Right kidney (tissue), 1 donor: ENCODE measurements at regions not wholly inside any gene's neighbourhood (a gene's known extent, or its start where the extent isn't known, plus 50 kb on each side); places are given as distances from the start of the nearest gene placed in this dataset.

Source experiments
- DNase-seq: peaks from one replicate; pipeline ENCODE4 v3.0.0-alpha.2; 2016

DNA sequence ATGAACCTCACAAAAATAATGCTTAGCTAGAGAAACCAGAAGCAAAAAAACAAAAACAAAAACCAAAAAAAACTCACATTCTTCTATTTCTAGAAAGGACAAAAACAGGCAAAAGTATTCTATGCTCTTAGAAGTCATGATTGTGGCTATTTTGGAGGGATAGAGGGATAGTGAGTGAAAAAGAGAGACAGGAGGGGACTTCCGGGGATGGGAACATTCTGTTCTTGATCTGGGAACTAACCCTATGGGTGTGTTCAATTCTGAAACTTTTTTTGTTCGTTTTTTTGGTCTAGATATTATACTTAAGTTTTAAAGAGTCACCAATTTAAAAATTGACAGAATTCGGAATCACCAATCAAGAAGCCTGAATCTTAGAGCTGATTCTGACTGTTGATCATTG is 120.0 kb upstream of the TPM1 start:
- DNase-seq: no peak

DNA sequence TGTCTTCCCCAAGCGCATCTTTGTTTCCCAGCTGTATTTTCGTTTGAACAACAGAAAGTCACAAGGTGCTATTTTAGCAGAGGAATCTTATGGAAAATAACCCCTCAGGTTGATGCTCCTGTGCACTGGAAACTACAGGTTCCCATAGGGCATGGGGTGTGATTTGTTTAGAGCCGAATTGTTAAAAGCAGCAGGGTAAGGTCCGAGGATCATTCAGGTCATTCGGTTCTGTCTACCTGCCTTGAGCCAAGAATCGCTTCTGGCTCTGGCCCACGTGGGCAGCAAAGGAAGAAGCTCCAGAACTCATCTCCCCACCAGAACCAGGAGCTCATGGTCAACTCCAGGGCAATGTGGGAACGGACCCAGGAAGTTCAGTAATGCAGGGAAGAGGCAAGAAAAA is 116.7 kb upstream of the TPM1 start:
- no peak for DNase-seq

DNA sequence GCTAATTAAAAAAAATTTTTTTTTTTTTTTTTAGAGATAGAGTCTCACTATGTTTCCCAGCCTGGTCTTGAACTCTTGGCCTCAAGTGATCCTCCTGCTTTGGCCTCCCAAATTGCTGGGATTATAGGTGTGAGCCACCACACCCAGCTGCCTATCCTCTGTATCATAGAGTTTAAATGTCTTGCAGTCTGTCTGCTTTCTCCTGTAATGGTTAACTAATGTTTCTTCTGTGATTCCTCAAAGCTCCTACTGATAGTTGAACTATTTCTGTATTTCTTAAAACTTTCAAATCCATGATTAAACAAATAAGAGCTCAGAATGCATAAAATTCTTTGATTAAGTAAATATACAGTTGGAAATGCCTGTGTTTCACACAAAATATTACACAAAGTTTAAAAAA is 115.4 kb upstream of the TPM1 start:
- DNase-seq: no peak

DNA sequence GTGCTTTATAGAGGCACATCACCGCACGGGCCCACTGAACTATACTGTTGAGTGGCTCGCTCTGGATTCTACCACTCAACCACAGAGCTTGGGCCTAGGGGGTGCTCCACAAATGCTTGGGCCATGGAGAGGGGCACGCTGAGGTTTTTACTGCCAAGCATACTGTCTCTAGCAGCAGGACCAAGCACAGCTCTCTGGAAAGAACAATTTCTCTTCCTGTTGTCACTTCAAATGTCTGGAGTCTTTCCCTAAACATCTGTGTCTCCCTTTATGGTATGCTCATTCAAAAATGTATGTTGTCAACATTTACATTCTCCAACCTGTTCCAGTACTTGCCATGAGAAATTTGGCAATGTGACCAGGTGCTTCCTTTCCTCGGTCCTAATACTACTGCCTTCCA is 114.7 kb upstream of the TPM1 start:
- DNase-seq: no peak

DNA sequence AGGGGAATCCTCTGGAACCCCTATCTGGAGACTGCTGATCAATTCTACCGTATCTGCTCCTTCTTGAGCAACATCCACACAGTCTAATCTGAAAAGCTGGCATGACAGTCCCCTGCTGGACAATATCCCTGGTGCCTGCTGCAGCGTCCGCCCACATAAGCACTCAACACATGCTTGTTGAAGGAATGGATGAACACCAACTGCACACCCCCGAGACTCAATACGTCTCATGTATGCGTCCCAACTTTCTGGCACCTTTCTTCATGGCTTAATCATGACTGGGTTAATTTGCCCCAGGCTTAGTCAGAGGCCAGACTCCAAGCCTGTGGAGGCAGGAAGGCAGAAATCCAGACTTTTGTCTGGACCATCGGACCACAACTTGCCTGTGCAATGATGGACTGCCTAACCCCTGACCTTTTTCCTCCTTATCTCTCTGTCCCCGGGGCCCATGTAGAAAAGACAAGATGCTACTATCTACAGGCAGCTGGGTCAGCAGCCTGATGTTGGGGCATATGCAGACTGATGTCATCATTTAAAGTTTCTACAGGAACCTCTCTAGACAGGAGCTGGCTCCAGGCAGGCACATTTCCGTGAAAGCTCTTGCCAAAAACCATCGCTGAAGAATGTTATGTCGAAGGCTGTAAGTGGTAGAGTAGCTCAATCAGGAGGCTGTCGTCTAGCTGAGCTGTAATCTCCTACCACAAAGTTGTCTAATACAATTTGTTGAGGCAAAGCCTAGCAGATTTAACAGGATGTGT is 114.1 kb upstream of the TPM1 start:
- no peak for DNase-seq

DNA sequence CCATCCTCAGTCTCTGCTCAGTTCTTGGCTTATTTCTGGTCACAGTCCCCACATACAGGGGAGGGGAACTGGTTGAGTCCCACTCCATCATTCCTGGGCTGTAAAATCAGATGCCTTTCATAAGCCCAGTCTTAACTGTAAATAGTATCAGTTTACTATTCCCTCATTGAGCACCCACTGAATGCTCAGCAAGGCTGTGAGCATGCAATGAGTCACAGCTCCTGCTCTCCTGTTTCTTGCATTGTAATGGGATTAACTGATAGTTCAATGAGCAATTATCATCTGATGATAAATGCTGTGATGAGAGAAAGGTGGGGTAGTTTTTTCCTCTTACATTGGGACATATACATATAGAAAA is 113.6 kb upstream of the TPM1 start:
- DNase-seq: no peak

DNA sequence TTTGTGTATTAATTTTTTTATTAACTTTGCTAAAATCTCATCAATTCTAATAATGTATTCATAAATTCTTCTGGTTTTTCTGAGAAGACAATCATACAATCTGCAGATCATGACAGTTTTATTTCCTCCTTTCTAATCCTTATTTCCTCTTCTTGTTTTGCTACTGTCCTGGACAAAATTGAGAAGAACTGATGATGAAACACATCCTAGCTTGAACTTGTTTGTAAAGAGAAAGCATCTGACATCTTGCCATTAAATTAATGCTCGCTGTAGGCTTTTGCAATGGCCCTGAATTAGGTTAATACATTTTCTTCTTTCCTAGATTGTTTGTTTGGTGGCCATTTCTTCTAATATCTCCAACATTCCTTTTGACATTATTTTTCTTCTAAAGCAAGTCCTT is 110.9 kb upstream of the TPM1 start:
- no peak for DNase-seq

DNA sequence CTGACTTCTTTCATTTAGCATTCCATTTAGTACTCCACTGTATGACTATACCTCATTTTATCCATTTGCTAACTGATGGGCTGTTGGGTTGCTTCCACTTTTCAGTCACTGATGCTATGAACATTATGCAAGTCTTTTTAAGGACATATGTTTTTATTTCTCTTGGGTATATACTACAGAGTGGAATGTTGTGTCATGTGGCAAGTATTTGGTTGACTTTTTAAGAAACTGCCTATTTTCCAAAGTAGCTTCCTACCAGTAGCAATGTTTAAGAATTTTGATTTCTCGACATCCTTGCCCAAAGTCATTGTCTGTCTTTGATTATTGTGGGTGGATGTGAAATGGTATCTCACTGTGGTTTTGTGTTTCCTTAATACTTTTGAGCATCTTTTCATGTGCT is 110.1 kb upstream of the TPM1 start:
- no peak for DNase-seq

DNA sequence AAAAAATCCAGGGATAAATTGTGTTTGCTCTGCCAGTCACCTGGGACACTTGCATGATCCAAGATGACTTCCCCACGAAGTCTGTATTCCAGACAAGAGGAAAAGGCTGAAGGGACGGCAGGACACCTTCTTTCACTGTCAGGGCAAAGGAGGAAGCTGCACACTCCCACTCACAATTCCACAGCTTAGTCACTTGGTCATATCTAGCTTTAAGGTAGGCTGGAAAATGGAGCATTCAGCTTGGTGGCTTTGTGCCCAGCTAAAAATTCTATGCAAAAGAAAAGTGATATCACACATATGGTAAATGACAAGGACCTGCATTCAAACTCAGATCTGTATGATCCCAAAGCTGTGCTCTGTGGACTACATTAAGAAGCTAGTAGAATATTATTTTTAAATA is 109.2 kb upstream of the TPM1 start:
- DNase-seq: no peak

DNA sequence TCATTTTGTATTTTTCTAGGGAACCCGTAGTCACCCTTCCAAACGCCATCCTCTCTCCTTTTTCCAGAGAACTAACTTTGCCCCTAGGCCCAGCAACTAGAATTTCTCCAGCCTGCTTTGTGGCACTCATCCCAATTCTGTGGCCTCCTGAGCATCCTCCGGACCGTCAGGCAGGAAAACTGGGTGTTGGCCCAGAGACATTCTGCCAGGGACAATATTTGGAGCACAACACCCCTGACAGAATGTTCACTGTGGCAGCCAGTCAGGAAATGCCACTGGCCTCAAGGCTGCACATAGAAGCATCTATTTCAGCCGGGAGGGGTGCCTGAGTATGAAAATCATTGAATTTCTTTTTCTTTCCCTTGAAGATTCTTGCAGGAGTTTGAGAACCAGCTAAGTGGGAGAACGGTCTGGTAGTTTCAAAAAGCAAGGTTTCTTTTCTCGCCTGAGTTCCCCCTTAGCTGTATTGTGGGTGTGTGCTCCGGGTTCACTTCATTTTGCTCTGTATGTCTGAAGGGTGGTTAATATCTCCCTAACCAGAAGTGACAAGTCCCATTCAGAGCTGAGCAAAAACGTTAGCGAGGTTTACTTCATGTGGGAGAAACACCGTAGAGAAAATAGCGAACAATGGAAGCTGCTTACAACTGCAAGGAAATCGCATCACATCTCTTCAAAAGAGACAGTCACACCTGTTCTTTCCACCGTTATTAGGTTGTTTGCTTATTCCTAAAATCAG is 108.1 kb upstream of the TPM1 start:
- DNase-seq: no peak

DNA sequence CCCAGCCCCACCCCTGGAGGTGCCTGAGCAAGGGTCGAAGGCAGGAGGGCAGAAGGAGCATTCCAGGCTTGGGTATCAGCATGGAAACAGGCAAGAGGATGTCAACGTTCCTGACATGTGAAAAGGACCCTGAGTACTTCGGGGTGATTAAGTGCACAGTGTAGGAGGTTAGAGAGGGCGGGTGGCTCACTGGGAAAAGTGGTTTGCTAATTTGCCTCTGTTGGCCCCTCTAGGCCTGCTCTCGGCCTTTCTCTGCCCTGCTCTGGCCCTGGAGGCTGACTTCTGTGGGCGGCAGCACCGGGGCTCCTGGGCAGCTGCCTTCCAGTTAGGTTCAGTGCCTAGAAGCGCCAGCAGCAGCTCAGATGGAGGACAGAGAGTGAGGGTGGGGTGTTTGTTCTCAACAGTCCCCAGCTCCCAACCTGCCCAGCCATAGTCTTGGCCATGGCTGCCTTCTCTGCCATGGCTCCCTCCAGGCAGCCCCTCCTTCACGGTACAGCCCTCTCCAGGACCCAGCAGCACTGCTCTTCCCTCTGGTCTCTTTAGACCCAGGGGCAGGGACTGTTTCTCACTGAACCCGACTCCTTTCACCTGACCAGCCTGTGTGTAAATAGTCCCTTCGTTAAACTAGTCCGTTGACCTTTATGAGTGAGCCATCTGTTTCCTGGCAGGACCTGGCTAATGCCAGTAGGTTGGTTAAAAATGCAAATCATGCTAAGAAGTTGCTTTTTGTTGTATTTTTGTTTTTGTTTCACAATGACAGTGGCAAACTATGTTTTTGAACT is 107.1 kb upstream of the TPM1 start:
- DNase-seq: no peak

DNA sequence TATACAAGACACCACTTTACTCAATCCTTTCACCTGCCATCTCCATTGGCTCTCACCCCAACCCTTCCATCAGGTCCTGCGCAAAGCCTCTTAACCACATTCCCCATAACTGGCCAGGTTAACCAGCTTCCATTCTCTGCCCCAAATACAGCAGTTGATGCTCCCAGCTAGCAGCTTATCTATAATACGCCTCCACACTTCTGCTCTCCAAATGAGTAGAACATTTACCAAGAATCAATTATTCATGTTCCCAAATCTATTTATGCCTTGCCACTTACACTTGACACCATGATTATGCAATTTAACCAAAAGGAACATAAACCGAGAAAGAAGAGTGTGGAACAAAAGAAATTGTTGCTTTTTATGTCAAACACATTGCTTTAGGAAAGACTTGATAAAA is 103.7 kb upstream of the TPM1 start:
- DNase-seq: no peak

DNA sequence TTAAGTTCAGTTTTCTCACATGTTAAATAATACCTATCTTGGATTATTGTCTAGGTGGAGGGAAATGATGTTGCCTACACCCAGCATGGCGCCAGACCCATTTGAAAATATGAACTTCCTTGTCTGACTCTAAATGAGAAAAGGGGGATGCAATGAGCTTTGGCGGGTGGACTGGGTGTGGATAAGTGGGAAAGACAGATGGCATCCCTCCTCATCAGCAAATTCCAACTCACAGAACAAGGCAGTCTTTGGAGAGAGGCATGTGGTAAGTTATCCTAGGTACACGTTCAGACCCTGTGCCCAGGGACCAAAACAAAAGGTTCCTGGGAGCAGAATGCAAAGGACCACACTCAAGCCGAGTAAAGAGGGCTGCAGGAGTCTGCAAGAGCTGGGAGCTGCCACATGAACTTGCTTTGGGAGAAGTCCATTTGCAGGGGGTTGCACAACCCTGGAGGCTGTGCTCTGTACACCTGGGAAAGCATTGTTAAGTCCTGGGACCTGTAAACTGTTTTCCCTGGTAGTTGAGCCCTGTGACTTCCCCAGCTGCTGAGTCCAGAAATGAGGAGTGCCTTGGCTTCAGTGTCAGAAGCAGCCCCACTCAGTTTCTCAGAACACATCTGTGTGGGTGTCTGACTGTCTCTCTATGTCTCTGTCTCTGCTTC is 102.3 kb upstream of the TPM1 start:
- no peak for DNase-seq

DNA sequence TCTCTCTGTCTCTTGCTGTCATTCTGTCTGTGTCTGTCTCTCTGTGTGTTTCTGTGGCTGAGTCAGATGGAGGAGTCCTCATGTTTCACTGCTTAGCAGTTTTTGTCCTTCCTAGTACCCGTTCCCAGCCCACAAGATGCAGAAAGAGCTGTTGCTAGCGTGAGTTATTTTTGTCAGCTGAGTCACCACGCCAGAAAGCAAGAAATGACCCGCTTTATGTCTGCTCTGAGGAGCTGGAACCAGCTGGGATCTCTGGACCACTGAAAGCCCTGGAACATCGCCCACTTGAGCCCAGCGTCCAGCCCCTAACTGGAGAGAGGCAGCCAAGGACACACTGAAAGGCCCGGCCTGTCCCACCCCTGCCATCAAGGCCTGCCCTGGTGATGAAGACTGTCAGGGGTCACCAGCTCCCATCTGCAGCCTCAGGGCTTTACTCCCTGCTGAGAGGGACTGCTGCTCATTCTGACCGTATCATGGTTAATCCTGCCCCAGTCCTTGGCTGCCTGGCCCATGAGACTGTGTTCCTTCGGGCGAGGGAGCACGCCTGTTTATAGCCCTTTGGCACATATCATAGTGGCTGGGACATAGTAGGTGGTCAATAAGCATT is 101.7 kb upstream of the TPM1 start:
- no peak for DNase-seq

DNA sequence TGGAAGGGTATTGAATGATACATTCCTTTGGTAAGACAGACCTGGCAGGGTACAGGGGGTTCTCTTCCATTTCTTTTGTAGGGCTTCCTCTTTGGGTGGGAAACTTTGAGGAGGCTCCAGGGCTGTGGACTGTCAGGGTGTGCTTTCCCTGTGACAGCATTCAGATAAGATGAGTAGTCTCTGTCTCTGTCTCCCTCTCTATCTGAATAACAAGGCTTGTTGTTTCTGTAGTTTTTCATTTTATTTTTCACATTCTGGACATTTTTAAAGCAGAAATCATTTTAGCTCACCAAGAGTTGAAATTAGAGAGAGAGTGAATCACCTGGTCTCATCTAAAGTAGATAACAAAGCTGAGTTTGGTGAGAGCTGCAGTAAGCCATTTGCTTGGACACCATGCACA is 100.8 kb upstream of the TPM1 start:
- no peak for DNase-seq

DNA sequence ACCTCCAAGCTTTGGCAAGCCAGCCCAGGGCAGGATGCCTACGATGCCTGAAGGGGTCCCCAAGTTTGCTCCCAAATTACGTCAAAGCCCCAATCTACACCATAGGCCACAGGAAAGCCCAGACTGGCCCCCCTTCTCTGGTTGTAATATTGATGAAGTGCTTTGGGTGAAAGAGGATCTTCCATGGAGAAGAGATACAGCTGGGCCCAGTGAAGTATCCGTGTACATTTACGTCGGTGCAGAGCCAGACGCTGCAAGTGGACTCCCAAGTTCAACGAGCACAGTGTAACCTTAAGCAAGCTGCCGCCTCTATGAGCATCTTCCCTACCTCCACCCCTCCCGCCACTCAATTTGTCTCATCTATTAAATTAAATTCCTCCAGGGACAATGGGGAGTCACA is 100.1 kb upstream of the TPM1 start:
- no peak for DNase-seq

DNA sequence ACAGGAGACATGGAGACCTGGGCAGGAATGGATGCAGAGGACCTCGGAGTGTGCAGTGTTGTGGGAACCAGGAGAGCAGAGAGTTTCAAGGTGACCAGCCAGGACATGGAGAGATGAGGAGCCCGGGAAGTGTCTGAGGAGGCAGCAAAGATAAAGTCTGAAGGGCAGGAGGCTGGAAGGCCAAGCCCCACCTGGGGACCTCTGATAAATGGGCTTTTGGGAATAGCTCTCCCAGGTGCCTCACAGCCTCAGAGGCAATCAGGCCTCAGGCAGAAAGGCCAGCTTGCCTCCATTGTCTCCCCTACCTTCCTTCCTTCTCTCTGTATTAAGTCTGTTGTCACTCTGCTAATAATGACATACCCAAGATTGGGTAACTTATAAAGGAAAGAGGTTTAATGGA is 97.5 kb upstream of the TPM1 start:
- no peak for DNase-seq

DNA sequence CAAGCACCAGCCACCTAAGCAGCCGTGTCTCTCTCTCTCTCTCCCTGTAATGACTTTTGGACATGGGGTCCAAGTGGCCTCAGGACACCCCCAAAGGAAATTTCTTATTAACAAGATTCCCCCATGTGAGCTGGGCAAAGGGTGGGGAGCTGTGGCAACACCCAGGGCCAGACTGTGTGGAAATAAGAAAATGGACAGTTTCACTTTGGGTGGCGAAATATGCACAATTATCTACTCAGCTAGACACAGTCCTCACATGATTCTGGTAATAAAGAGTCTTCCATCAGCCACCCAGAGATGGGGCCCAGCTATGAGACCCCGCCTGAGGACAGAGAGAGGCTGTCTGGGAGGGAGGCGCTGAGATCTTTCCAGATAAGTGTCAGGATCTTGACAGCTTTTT is 96.8 kb upstream of the TPM1 start:
- DNase-seq: no peak

DNA sequence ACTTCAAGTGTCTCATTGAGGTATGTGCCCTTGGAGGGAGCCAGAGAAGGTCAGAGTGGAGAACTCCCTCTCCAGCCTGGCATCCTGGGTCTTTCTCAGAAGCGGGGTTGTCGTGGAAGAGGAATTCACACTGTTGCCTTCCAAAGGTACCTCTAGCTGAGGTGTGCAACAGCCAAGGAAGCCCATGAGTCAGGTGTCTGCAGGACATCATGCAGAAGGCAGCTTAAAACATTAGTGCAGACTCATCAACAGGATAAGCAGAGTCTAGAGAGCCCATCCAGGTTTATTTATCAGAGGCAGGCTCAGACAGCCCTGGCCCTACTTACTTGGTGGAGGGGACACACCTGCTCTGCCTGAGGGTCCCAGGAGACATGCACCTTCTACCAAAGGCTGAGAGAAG is 95.6 kb upstream of the TPM1 start:
- no peak for DNase-seq

DNA sequence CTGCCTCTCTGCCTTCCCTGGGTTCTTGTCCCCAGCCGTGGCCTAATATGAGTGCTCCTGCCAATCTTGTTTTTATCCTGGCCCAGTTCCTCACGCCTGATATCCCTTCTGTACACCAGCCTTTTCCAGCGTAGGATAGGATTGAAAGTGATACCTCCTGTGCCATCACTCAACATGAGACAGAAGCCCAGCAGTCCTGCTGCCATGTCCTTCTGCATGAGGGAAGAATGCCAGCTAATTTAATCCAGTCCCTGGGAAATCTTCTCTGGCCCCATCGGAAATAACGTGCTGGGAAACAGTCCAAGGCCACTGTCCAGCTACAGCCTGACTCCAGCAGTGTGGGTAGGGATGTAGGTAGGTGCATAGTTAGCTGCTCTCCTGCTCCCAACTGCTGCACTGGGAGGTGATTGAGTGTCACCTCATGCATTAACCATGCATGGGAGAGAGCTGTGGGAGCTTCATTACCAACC is 92.0 kb upstream of the TPM1 start:
- no peak for DNase-seq

DNA sequence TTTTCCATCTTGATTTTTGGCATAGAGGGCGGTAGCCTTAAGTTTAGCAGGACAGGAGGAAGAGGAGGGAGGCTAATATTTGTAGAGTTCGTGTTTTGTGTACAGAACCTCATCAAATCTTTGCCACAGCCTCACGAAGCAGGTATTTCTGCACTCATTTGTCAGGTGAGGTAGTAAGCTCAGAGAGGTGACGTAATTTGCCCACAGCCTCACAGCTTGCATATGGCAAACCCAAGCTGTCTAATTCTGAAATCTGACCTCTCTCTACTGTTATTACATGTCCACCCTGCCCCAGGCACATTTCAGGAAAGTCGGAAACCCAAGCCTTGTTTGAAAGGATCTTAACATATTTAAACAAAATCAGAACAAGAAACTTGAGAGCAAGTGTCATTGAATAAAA is 91.1 kb upstream of the TPM1 start:
- no peak for DNase-seq

DNA sequence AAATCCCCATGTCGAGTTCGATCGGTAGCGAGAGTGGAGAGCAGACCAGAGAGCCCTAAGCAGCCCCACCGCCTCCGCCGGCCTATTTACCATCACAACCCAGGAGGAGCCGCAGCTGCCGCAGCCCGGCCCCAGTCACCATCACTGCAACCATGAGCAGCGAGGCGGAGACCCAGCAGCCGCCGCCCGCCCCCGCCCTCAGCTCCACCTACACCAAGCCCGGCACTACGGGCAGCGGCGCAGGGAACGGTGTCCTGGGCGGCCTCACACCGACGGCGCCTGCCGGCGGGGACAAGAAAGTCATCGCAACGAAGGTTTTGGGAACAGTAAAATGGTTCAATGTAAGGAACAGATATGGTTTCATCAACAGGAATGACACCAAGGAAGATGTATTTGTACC is 89.5 kb upstream of the TPM1 start:
- no peak for DNase-seq
